Astrocyte (in vitro differentiated cells and primary cell): ENCODE measurements at regions not wholly inside any gene's neighbourhood (a gene's known extent, or its start where the extent isn't known, plus 50 kb on each side); places are given as distances from the start of the nearest gene placed in this dataset.

ENCODE experiments used
- DNase-seq: peaks from one replicate; pipeline ENCODE4 v3.0.0-alpha.2; 2010; ENCODE audit warnings: low read depth
- FAIRE-seq: peaks from 2 replicates; lab custom pipeline; 2011; peaks lifted over from hg19 to GRCh38; lab: Jason Lieb, UNC
- H2AFZ ChIP-seq: 2 replicates; pipeline ENCODE4 v1.6.0; 2012; ENCODE audit warnings: low read depth, low read length, inconsistent platforms
- H3K27ac ChIP-seq: 2 replicates; pipeline ENCODE4 v1.5.1; 2011; ENCODE audit warnings: low read depth, low read length, inconsistent platforms
- H3K27me3 ChIP-seq: 2 replicates; pipeline ENCODE4 v1.6.0; 2011; ENCODE audit warnings: low read length, inconsistent platforms; ENCODE audit not compliant: insufficient read depth
- H3K36me3 ChIP-seq: 2 replicates; pipeline ENCODE4 v1.5.1; 2011; ENCODE audit warnings: low read length, inconsistent platforms; ENCODE audit not compliant: insufficient read depth
- H3K4me1 ChIP-seq: 2 replicates; pipeline ENCODE4 v1.5.1; 2011; ENCODE audit warnings: low read length, inconsistent platforms; ENCODE audit not compliant: insufficient read depth
- H3K4me2 ChIP-seq: 2 replicates; pipeline ENCODE4 v1.6.0; 2012; ENCODE audit warnings: low read length, inconsistent platforms
- H3K4me3 ChIP-seq: 2 replicates; pipeline ENCODE4 v1.5.1; 2011; ENCODE audit warnings: low read depth, mild to moderate bottlenecking, low read length, inconsistent platforms; ENCODE audit not compliant: insufficient read depth
- H3K79me2 ChIP-seq: 2 replicates; pipeline ENCODE4 v1.6.0; 2012; ENCODE audit warnings: mild to moderate bottlenecking, low read length, inconsistent platforms; ENCODE audit not compliant: insufficient read depth
- H3K9ac ChIP-seq: 2 replicates; pipeline ENCODE4 v1.6.0; 2012; ENCODE audit warnings: mild to moderate bottlenecking, low read length, inconsistent platforms
- H3K9me3 ChIP-seq: 2 replicates; pipeline ENCODE4 v1.5.1; 2012; ENCODE audit warnings: low read depth, mild to moderate bottlenecking, low read length, inconsistent platforms; ENCODE audit not compliant: insufficient read depth
- H4K20me1 ChIP-seq: 2 replicates; pipeline ENCODE4 v1.6.0; 2012; ENCODE audit warnings: low read length, inconsistent platforms; ENCODE audit not compliant: insufficient read depth
- H3K27ac Mint-ChIP-seq: one replicate; pipeline ENCODE4 v1.8.0; 2021; ENCODE audit warnings: mild to moderate bottlenecking, mixed read lengths; ENCODE audit not compliant: unreplicated experiment
- H3K27me3 Mint-ChIP-seq: one replicate; pipeline ENCODE4 v1.8.0; 2021; ENCODE audit warnings: low read depth, mixed read lengths; ENCODE audit not compliant: unreplicated experiment
- H3K36me3 Mint-ChIP-seq: one replicate; pipeline ENCODE4 v1.8.0; 2021; ENCODE audit warnings: low read depth, mixed read lengths; ENCODE audit not compliant: unreplicated experiment
- H3K4me1 Mint-ChIP-seq: one replicate; pipeline ENCODE4 v1.8.0; 2021; ENCODE audit warnings: low read depth, mixed read lengths; ENCODE audit not compliant: unreplicated experiment
- H3K4me3 Mint-ChIP-seq: one replicate; pipeline ENCODE4 v1.8.0; 2021; ENCODE audit warnings: mild to moderate bottlenecking, moderate library complexity, mixed read lengths; ENCODE audit not compliant: unreplicated experiment
- H3K9me3 Mint-ChIP-seq: one replicate; pipeline ENCODE4 v1.8.0; 2021; ENCODE audit warnings: mild to moderate bottlenecking, mixed read lengths; ENCODE audit not compliant: unreplicated experiment
- EZH2 ChIP-seq: IDR thresholded peaks from 2 replicates; pipeline ENCODE4 v1.6.1; 2012; ENCODE audit warnings: mild to moderate bottlenecking, low read length, inconsistent platforms; ENCODE audit not compliant: insufficient read depth
- TF ChIP-seq, protein P1 (sequence below): IDR thresholded peaks from 2 replicates; pipeline ENCODE4 v1.5.1; 2011; ENCODE audit warnings: low read depth, mild to moderate bottlenecking, inconsistent platforms, low read length, moderate library complexity; ENCODE audit not compliant: insufficient read depth

DNA sequence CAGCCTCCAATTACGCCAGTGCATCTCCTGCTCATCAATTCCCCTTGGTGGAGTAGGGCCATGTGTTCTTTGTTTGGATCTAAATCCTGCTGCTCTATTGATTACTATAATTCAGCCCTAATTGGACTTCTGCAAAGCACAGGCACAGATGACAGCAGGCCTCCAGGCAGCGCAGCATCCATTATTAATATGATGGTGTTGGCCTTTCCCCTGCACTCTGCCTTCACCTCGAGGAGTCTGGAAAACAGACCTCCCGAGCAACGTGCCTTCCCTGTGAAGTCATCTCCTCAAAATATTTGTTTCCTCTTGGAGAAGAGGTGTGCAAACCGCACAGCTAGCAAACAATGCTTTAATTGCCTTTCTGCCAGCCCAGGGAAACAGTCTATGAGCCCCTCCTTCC, 92.5 kb downstream of the UQCRFS1 start:
- no peak for FAIRE-seq
- H2AFZ ChIP-seq: no peak overlapping the region
- Mint-ChIP-seq H3K36me3 (no peaks in the 10 kb centered on the region), H3K4me3 (no peak overlapping the region), H3K27ac (no peak overlapping the region), H3K4me1 (no peaks in the 10 kb centered on the region), H3K9me3 (peaks cover 9% of the 10 kb centered on the region), H3K27me3 (peaks cover 26% of the 10 kb centered on the region)
- H3K4me2 ChIP-seq: no peak overlapping the region
- H4K20me1 ChIP-seq: no peaks in the 10 kb centered on the region
- H3K9me3 ChIP-seq: peaks cover 14% of the 10 kb centered on the region
- H3K4me1 ChIP-seq: no peaks in the 10 kb centered on the region
- TF ChIP-seq, protein P1, sequence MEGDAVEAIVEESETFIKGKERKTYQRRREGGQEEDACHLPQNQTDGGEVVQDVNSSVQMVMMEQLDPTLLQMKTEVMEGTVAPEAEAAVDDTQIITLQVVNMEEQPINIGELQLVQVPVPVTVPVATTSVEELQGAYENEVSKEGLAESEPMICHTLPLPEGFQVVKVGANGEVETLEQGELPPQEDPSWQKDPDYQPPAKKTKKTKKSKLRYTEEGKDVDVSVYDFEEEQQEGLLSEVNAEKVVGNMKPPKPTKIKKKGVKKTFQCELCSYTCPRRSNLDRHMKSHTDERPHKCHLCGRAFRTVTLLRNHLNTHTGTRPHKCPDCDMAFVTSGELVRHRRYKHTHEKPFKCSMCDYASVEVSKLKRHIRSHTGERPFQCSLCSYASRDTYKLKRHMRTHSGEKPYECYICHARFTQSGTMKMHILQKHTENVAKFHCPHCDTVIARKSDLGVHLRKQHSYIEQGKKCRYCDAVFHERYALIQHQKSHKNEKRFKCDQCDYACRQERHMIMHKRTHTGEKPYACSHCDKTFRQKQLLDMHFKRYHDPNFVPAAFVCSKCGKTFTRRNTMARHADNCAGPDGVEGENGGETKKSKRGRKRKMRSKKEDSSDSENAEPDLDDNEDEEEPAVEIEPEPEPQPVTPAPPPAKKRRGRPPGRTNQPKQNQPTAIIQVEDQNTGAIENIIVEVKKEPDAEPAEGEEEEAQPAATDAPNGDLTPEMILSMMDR: no peak
- no peak for TF ChIP-seq EZH2
- H3K79me2 ChIP-seq: no peaks in the 10 kb centered on the region
- DNase-seq: no peak
- no peak overlapping the region for H3K27ac ChIP-seq
- H3K4me3 ChIP-seq: no peak overlapping the region
- H3K27me3 ChIP-seq: no peaks in the 10 kb centered on the region
- no peaks in the 10 kb centered on the region for H3K36me3 ChIP-seq
- H3K9ac ChIP-seq: no peak overlapping the region

DNA sequence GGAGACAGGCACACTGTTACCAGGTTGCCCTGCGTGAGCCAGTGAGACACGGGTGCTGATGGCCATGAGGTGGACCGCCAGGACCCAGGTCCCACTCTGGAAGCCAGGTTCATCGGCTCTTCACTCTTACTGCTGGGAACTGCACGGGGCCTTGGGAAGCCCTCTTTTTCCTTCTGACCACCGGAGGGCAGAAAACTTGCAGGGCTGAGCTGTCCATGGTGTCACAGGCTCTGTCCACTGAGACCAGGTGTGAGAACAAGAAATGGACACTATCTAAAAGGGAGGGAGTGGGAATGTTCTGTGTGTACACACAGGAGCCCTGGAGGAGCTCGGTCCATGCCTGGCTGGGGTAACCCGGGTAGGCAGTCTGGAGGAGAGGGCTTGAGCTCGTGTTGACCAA, 93.4 kb downstream of the UQCRFS1 start:
- no peak overlapping the region for H3K4me3 ChIP-seq
- no peak overlapping the region for H3K9ac ChIP-seq
- H3K27me3 ChIP-seq: no peaks in the 10 kb centered on the region
- H3K79me2 ChIP-seq: no peaks in the 10 kb centered on the region
- H3K4me2 ChIP-seq: no peak overlapping the region
- Mint-ChIP-seq H3K4me1 (no peaks in the 10 kb centered on the region), H3K36me3 (no peaks in the 10 kb centered on the region), H3K27me3 (peaks cover 26% of the 10 kb centered on the region), H3K9me3 (peaks cover 5% of the 10 kb centered on the region), H3K27ac (no peak overlapping the region), H3K4me3 (no peak overlapping the region)
- DNase-seq (no peak), FAIRE-seq (no peak)
- no peak overlapping the region for H2AFZ ChIP-seq
- H3K4me1 ChIP-seq: no peaks in the 10 kb centered on the region
- no peaks in the 10 kb centered on the region for H4K20me1 ChIP-seq
- peaks cover 14% of the 10 kb centered on the region for H3K9me3 ChIP-seq
- no peaks in the 10 kb centered on the region for H3K36me3 ChIP-seq
- TF ChIP-seq, protein P1: no peak
- TF ChIP-seq EZH2: no peak
- H3K27ac ChIP-seq: no peak overlapping the region

DNA sequence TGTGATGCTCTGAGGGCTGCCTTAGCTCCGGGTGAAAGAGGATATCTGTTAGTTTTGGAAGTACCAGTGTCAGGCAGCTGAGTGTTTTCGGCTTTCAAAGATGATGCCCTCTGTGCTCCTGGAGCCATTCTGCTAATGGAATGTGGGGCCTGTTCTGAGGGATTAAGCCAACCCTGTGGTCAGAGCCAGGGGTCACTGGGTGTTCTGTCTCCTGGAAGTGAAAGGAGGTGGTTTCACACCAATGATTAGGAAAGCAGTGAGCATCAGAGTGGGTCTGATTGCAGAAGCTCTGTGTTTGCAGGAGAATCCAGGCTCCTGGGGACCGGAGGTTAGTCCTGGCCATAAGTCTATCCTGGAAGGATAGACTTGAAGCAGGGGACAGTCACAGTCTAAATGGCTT, 94.6 kb downstream of the UQCRFS1 start:
- H3K27me3 ChIP-seq: no peaks in the 10 kb centered on the region
- no peaks in the 10 kb centered on the region for H3K36me3 Mint-ChIP-seq
- H3K4me3 ChIP-seq: no peak overlapping the region
- no peak overlapping the region for H3K27ac ChIP-seq
- H3K4me2 ChIP-seq: no peak overlapping the region
- no peak overlapping the region for H3K27ac Mint-ChIP-seq
- peaks cover 14% of the 10 kb centered on the region for H3K9me3 ChIP-seq
- DNase-seq (no peak), FAIRE-seq (no peak)
- peaks cover 24% of the 10 kb centered on the region for H3K27me3 Mint-ChIP-seq
- H3K36me3 ChIP-seq: no peaks in the 10 kb centered on the region
- H3K4me3 Mint-ChIP-seq: no peak overlapping the region
- H3K4me1 ChIP-seq: no peaks in the 10 kb centered on the region
- H4K20me1 ChIP-seq: no peaks in the 10 kb centered on the region
- H2AFZ ChIP-seq: no peak overlapping the region
- H3K9me3 Mint-ChIP-seq: peaks cover under 1% of the 10 kb centered on the region
- TF ChIP-seq EZH2: no peak
- TF ChIP-seq, protein P1: no peak
- H3K79me2 ChIP-seq: no peaks in the 10 kb centered on the region
- H3K4me1 Mint-ChIP-seq: no peaks in the 10 kb centered on the region
- no peak overlapping the region for H3K9ac ChIP-seq
